GM21515 (cell line): ENCODE measurements at regions not wholly inside any gene's neighbourhood (a gene's known extent, or its start where the extent isn't known, plus 50 kb on each side); places are given as distances from the start of the nearest gene placed in this dataset.

Source experiments
- ATAC-seq: cut with Tn5 transposase; IDR thresholded peaks from one replicate; pipeline ENCODE4 v1.9.1; 2021; ENCODE audit not compliant: unreplicated experiment

DNA sequence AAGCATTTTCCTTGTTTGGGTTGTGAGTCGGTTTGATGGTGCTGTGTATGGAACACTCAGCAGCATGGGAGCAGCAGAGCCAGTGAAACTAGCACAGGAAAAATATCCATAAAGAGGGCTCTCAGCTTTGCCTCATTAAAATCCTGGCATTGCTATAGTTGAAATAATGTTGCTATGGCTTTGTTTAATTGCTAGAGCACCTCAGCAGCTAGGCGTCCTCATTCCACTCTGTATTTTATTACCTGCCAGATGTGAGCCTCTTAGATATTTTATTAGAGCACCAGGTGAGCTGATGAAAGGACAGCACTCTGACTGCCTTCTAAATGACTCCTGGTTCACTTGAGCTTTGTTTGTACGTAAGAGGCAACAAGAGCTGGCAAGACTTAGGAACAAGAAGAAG is 232.4 kb downstream of the MTX2 start:
- ATAC-seq, result no peak

DNA sequence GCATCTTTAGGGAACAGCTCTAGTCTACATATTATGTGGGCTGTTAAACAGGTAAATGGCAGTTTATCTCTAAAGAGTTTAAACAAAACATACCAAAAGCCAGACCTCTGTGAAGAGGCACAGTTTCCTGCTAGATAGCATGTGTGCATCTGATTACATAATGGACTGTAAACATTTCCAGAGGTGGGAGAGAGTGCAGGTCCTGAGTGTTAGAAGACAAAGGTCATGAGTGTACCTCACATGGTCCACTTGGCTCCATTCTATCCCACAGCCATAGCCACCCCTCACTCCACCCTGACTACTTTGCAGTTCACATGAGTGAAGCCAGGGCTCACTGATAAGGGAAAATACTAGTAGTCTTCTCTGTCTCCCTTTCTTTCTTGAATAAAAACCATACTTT is 233.4 kb downstream of the MTX2 start:
- ATAC-seq, result no peak

DNA sequence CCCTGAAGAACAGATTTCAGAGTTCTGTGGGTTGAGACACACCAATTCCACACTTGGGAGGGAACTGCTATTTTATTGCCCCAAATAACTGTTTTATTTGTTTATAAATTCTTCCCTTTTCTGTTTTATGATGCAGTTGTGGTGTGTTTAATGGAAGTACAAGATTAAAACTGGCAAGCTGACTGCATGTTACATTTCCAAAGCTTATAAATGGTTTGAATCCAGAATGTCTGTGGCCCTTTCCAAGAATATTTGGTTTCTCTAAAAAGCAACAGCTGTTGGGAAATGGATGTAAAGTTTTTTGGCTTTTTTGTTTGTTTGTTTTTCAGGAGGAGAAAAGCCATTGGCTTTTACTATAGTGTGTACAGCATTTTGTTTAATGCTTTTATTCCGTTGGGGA is 234.5 kb downstream of the MTX2 start:
- ATAC-seq, result no peak

DNA sequence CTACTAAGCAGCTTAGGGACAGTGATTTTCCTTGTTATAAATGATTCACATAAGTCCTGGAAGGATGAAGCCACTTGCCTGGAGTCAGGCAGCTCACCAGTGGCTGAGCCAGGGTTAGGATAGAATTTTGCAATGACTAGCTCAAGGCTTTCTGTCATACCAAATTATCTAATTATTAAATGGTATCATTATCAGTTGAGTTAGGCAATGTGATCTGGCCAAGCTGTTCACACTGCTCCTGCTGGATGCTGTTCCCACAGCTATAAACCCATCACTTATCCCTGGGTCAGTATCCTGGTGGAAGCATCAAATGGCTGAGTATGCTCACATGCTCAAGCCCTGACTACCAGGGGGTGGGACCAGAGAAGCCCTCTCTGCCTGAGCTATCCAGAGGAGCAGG is 235.2 kb downstream of the MTX2 start:
- ATAC-seq, result no peak

DNA sequence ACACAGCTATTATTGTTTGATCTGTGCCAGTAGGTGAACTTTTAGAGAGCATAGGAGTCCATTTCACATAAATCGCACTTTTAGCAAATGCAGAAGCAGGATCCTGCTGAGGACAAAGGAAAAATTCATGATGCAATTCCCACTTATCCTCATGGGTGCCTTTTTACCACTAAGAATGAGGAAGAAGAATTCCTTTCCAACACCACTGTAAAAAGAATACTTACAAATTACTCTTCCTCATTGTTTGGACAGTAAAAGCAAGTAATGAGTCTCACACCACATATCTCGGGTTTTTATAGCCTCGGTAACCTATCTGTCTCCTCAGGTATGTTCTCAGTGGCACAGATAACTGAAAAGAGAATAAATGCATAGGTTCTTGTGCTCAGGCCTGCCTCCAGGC is 238.5 kb downstream of the MTX2 start:
- ATAC-seq, result no peak

DNA sequence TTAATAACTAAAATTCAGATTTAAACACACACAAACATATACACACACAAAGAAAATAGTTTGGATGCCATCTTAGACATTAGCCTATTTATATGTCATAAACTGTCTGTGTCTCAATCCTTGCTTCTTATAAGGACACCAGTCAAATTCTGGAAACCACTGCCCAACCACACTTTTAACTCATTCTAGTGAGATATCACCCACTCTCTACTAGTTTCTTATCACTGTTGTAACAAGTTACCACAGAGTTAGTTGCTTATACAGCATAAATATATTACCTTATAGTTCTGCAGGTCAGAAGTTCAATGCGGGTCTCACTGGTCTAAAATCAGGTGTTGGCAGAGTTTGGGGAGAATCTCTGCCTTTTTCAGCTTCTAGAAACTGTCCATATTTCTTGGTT is 239.1 kb downstream of the MTX2 start:
- ATAC-seq, result no peak

DNA sequence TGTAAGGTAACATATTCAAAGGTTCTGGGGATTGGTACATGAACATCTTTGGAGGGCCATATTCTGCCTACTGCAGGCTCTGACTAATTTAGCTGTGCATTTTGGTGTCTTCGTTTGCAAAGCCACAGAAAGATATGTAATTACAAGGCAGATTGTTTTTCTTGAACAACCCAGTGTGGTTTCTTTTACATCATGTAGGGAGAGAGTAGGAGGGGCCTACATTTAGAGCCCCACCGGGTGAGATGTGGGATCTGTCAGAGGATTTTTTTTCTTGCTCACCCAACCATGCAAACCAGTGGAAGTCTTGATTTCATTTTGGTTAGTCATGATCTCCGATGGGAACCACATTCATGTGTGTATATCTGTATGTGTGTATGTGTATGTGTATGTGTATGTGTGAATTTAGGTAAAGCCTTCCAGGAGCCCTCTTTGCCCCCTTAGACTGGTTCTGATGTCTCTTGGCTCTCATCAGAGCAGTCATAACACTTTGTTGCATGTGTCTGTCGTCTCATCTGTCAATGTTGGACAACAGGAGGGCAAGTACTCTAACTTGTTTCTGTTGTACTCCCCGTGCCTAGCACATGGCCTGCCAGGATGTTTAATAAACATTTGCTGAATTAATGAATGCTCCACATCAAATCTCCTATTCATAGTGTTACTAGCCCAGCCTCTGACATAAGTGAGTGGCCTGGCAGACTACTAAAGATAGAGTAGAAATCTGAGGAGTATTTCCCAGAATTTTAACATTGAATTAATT is 239.9 kb downstream of the MTX2 start:
- ATAC-seq, result no peak

DNA sequence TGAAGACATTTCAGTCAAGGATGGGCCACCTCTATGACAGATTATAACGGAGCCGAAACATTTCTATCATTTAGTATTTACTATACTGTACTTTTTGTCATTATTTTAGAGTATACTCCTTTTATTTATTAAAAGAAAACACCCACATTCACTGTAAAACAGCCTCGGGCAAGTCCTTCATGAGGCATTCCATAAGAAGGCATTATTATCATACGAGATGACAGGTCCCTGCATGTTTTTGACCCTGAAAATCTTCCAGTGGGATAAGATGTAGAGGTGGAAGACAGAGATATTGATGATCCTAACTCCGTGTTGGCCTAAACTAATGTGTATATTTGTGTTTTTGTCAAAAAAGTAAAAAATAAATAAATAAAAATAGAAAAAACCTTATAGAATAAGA is 245.0 kb downstream of the MTX2 start:
- ATAC-seq, result no peak

DNA sequence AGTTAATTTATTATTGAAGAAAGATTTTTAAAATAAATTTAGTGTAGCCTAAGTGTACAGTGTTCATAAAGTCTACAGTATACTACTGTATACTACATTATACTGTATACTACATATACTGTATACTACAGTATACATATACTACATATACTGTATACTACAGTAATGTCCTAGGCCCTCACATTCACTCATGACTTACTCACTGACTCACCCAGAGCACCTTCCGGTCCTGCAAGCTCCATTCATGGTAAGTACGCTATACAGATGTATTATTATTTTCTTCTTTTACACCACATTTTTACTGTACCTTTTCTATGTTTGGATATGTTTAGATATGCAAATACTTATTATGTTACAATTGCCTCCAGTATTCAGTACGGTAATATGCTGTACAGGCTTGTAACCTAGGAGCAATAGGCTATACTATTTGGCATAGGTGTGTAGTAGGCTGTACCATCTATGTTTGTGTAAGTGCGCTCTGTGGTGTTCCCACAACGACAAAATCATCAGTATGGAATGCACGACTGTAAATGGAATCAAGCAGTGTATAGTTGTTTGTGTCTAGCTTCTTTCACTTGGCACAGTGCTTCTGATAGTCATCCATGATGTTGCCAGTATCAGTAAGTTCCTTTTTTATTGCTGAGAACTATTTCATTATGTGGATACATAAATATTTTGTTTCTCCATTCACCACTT is 245.7 kb downstream of the MTX2 start:
- no peak for ATAC-seq

DNA sequence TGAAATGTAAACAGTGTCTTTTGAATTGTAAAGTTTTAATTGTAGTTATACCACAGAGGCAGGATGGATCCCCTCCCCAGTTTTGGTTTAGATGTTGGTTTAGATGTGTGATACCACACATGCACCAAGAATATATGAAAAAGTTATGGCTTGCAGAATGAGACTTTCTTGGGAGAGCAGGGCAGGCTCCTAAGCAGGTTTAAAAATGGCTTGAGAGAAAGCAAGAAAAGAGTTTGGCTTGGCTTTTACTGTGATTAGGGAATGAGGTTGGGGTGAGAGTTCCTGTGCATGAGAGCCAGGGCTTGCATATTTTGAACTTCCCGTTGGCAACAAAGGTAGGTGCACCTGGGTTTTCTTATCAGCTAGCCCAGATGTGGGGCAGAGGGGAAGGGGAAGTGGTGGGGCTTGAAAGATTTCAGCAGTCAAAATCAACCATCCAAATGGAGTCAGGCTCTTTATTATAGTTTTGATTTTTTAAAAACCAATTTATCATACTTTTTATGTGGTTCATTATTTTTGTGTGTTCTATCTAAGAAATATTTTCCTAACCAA is 246.9 kb downstream of the MTX2 start:
- ATAC-seq, result no peak

DNA sequence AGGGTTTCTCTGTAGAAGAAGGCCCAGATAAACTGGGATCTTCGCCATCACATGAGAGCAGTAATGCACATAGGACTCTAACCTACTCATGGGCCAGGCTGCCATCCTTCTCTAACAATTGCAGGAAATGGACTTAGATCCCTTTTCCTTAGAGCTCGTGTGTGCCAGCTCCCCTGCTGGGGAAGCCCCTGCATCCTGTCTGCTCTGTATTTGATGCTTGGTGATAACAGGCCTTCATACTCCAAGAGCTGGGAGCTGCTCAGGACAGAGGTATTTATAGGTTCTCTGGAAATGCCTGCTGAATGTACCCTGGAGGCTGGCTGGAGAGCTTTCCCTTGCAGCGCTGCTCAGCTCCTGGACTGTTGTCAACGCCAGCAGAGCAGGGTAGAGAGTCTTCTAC is 249.6 kb downstream of the MTX2 start:
- no peak for ATAC-seq

DNA sequence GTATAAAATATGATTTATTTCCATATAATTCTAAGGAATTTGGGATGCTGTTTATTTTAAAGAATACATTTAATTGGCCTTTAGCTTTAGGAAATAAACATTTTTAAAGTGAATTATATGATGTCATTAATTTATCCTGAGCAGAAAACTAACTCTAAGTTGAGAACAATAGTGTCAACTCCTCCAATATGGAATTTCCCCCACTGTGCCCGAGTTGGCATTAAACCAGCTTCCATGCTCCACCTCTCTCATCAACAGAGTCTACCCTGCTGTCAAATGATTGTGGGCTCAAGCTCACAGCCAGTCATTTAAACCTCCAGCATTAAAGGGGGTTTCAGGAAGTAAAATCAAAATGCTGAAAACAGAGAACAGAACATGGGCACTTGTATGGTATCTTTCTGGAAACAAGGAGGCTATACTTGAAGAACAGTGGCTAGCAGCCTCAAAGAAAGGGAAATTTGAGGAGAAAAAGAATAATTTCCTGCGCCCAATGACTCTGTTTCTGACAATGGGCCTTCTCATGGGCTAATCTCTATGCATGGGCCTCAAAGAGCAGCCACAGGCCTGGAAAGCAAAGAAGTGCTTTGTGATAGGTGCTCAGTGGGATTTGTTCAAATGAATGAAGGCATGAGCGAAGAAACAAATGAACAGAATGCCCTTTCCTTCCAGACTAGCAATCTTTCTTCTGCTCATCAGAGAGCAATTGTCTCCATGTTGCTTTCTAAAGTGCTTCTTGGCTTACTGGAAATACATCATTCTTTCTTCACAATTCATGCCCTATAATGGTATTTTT is 252.8 kb downstream of the MTX2 start:
- ATAC-seq, result no peak

DNA sequence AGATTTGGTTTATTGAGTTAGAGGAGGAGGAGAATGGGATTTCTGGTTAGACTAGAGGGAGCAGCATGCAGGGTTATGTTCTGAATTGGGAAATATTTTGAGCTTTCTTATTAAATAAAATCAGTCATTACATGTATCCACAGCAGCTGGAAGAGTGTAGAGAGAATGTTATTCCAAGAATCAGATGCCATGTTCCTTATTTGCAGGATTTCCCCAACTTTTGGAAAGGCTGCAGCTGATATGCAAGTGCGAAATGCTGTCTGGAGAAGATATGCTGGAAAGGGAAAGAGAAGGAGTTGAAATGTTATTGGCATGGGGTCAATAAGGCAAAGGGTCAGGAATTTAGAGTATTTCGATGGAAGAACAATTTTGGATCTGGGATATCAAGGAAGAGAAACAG is 255.8 kb downstream of the MTX2 start:
- no peak for ATAC-seq

DNA sequence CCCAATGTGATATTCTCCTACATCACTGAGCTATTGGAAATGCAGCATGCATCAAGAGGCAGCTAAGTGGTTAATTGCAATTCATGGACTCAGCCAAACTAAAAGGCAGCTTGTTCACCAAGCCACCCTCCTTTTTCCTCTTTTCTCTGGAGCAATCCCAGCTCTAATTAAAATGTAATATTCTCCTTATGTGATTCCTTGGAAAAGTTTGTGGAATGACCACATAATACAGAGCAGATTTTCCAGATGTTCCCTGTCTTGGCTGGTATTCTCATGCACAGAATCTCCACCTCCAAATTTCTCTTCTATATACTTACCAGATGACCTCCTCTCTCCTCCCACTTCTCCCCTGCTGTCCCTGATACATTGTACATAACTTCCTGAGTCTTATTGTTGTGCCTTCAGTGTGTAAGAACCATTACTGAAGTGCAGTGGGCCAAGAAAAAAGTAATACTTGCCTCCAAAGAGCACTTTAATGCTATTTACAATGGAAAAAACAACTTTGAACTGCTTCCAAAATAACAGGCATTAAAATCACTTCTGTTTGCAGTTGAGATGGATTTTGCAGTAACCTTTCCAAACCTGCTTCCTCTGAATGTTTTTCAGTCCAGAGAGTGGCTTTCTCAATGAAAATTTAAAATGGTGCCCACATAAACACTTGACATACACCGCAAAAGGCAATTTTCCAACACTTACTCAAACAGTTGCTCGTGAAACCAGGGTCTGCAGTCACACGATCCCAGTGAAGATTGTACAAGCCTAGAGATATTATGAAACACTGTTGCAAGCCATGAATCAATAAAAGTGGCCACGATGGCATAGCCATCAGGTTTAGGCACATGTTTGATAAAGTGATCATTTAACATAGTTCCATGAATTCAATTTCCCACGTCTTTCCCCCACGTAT is 258.0 kb downstream of the MTX2 start:
- ATAC-seq, result no peak

DNA sequence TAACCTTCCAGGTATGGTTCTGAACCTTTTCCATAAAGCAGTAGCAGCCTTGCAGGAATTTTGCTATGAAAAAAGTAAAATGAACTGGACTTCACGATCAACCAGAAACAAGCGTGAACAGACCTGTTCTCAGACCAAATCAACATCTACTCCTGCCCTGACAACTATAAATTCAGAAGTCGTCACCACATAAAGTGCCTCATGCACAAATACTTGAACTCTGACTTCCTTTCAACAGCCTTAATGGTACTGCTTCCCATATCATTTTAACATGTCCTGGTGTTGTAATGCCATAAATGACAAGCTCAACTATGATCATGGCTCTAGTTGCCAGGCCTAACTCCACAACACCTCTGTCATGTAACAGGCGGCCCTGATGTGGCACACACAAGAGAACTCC is 262.4 kb downstream of the MTX2 start:
- no peak for ATAC-seq

DNA sequence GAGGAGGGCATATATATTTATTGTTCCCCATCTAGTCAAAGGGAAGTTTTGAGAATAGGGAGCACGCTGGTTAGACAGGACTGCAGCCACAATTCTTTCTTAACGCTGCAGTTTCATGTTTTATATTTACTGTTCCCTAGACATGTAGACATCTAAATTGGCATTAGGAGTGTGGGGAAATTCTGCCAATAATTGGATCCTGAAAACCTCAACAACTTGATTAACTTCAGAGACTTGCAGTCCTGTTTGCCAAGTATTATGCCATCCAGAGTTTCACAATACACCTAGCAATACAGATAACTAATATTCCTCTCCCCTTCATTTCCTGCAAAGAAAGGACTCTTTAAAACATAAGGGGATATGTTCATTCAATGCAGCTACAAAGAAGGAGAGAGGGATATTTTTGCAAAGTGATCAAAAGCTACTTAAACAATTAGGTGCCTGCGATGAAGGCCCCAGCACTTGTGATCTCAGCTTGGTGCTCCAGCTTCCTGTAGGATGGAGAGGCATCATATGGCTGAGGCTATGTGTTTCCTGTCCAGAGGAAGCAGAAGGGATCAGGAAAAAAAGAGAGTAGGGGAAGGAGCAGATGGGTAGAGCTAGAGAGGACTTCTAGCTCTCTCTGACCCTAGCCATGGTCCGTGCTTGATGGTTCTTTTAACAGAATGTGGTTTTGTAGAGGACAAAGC is 264.4 kb downstream of the MTX2 start:
- ATAC-seq, result no peak

DNA sequence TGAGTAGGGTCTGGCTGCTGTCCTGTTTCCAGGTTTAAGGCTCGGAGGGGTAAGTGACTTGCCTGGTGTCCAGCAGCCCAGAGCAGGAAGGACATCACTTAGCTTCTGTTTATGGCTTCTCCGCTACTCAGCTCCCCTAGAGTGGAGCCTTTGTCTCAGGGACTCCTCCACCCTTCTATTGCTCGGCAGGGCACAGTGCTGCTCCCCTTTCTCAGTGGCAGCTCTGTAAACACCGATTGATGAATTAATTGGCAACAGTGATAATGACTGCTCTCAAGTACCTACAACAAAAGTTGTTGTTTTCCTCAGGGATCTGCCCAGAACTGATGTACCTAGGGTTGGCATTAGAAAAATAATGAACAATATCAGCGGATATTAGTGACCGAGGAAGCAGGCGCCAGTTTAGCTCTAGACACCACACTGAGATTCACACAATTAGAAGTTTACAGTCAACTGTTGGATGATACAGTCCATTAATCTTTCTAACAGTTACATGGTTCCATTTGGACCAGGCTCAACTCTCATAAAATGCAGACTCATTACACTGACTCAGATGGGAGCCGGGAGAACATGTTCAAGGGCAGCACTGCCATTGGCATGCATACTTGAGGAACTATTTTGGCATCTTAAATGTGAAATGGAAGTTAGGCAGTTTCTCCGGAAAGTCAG is 265.7 kb downstream of the MTX2 start:
- no peak for ATAC-seq

DNA sequence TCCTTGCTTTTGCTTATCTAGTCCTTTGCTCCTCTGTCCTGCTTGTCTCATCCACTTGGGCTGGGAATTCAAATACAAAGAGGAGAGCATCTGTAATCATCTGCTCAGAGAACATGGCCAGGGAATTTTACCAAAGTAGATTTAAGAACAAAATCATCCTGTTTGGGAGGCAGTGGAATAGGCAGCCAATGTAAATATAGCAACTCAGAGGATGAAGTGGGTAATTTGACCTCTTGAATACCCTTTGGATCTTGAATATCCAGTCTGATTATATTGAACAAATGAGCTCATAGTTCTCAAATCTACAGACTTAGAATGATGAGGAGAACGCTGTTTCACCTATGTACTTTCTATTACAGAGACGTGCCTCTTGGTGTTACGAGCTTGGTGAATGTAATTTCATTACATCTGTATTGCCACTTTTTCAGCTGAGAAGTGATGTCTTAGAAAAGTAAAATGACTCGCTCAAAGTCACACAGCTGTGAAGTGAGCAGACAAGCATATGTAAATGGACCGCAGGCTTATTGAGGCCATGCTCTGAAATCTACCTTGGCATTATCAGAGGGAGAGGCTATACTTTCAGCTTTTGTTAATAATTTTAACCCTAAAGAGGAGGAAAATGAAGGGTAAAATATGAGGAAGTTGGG is 266.3 kb downstream of the MTX2 start:
- no peak for ATAC-seq
